Transverse colon (tissue), 4 donors: ENCODE measurements at regions not wholly inside any gene's neighbourhood (a gene's known extent, or its start where the extent isn't known, plus 50 kb on each side); places are given as distances from the start of the nearest gene placed in this dataset.

Experiments used
- CTCF ChIP-seq, 5 experiments: fragments of 200-600 bp in 3 of 5; fragments of 450-650 bp in 2 of 5; sonication (generic) in 3 of 5; IDR thresholded peaks; 1 replicate in 2 of 5; 2 replicates in 3 of 5; pipeline ENCODE4 v1.5.1; 2016 to 2017; ENCODE audit warnings: antibody characterized with exemption in 5 of 5, inconsistent platforms in 3 of 5, mild to moderate bottlenecking in 2 of 5, moderate library complexity in 1 of 5
- EP300 ChIP-seq: sonication (generic); formaldehyde crosslinking; IDR thresholded peaks from one replicate; pipeline ENCODE4 v1.6.1; 2017; ENCODE audit warnings: antibody characterized with exemption, low read depth
- POLR2A ChIP-seq: fragments of 450-650 bp; IDR thresholded peaks from one replicate; pipeline ENCODE4 v1.6.1; 2016; ENCODE audit warnings: antibody characterized with exemption, mild to moderate bottlenecking, moderate library complexity
- POLR2AphosphoS5 ChIP-seq, 3 donors: sonication (generic); formaldehyde crosslinking; IDR thresholded peaks; one replicate each; pipeline ENCODE4 v1.6.1; 2016; ENCODE audit warnings: antibody characterized with exemption in 3 of 3

- no peak for TF ChIP-seq EP300
- no peak for TF ChIP-seq CTCF (IDR thresholded peaks at IDR 0.05)
- TF ChIP-seq POLR2A, result no peak
- TF ChIP-seq POLR2AphosphoS5 (IDR thresholded peaks at IDR 0.05), result no peak
Observed at GRCh38 chrX:93319609-93320008, 353.8 kb downstream of the NAP1L3 start.
